Esophagus squamous epithelium (tissue), 4 donors: ENCODE measurements at regions not wholly inside any gene's neighbourhood (a gene's known extent, or its start where the extent isn't known, plus 50 kb on each side); places are given as distances from the start of the nearest gene placed in this dataset.

ENCODE experiments used
- CTCF ChIP-seq, 6 experiments: fragments of 450-650 bp in 4 of 6; fragments of 200-600 bp in 2 of 6; sonication (generic) in 2 of 6; IDR thresholded peaks; one replicate each; pipeline ENCODE4 v1.5.1; 2016 to 2019; ENCODE audit warnings: antibody characterized with exemption in 6 of 6, mild to moderate bottlenecking in 4 of 6, moderate library complexity in 4 of 6
- POLR2A ChIP-seq, 4 donors: fragments of 450-650 bp; IDR thresholded peaks; one replicate each; pipeline ENCODE4 v1.6.1; 2017; ENCODE audit warnings: antibody characterized with exemption in 4 of 4, mild to moderate bottlenecking in 4 of 4, moderate library complexity in 3 of 4

GRCh38 chr16:25501530-25502255 is 190.1 kb upstream of the HS3ST4 start:
- TF ChIP-seq CTCF (IDR thresholded peaks at IDR 0.05) (no peak), POLR2A (IDR thresholded peaks at IDR 0.05) (no peak)
